NCI-H1092 treated with DMSO at 0.1 percent for 48 hours (cell line): ENCODE measurements at regions not wholly inside any gene's neighbourhood (a gene's known extent, or its start where the extent isn't known, plus 50 kb on each side); places are given as distances from the start of the nearest gene placed in this dataset.

Experiments used
- DNase-seq: peaks from one replicate; lab custom pipeline; 2025; lab: John Stamatoyannopoulos, UW

- no peak for DNase-seq
Measured at GRCh38 chr18:29547626-29548025, 1370.7 kb upstream of the CDH2 start.

GRCh38 chr18:29540548-29540947, 1363.6 kb upstream of the CDH2 start:
- DNase-seq = no peak

- no peak for DNase-seq
Measured at GRCh38 chr18:29531746-29532145, 1354.8 kb upstream of the CDH2 start.

GRCh38 chr18:29523371-29523770, 1346.4 kb upstream of the CDH2 start:
- DNase-seq = no peak

- DNase-seq = no peak
Measured at GRCh38 chr18:29512761-29513160, 1335.8 kb upstream of the CDH2 start.

DNA sequence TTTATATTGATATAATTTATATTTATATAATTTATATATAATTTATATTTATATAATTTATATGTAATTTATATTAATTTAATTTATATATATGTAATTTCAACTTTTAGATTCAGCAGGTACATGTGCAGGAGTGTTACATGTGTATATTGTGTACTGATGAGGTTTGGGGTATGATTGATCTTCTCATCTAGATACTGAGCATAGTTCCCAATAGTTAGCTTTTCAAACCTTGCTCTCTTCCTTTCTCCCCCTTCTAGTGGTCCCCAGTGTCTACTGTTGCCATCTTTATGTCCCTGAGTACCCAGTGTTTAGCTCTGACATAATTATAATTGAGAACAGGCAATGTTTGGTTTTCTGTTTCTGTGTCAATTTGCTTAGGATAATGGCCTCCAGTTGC, 1335.3 kb upstream of the CDH2 start:
- peak; percentile 13 for DNase-seq

DNA sequence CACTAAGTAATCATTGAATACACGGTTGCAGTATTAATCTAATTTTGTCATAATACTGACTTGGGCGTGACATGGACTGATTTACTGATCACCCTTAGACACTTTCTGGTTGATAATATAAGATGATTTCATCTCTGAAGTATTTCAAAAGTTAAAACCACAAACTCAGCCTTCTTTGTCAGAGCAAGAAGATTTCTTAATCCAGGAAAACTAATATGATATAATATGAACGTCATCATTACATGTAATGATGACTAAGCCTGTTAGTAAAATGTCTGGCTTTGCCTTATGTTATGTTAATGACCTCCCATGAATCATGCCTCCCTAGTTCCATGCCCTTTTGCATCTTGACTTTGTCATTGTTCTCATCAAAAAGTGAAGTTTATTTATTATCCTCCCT, 1325.0 kb upstream of the CDH2 start:
- no peak for DNase-seq

DNA sequence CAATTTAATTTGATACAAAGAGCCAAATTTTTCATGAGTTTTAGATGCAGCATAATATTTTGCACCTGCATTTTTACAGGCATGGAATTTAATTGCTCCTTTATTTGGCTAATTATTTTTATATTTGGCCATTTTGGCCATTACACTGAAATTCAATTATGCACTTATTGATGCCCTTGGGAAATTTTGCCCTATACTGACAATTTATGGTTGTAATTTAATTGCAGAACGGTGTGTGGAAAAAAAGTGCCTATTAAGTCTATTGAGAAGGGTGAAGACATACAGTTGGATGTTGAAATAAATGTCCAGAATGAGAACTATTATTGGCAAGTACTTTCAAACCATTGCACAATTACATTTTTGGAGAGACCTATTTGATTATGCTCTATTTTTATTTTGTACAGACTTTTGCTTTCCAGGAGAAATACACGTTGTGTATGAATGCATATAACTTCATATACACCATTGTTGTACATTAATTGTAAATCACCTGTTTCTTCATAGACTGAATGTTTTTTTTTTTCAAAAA, 1319.3 kb upstream of the CDH2 start:
- peak; percentile 33 for DNase-seq

DNA sequence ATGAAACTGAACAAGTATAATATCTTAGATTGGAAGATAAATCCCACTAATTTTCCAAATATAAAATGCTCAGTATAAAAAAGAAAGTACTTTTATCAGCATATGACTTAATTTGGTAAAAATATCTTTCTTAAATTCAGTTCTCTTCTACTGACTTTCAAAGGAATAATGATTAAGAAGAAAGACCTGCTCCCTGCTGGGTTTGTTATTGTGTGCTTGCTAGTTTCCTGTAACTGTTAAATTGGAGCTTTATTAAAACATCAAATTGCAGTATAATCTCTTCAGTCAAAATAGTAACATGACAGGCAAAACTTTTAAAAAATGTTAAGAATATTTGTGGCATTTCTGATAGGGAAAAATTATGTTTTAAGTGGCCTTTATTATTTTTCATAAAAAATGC, 1317.4 kb upstream of the CDH2 start:
- no peak for DNase-seq

DNA sequence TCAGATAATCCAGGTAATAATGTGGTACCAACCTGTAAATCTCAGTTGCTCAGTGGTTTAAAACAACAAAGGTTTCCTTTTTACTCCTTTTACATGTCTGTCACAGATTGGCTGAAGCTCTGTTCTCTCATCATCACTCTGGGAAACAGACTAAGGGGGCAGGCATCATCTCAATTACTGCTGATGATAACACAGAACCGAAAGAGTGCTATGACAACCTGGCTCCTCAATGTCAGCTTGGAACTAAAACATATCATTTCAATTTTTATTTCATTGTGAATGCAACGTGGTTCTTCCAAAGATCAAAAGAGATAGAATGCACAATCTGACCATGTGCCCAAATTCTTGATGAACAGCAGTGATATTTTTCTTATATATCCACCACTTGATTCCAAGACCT, 1315.0 kb upstream of the CDH2 start:
- DNase-seq = no peak

DNA sequence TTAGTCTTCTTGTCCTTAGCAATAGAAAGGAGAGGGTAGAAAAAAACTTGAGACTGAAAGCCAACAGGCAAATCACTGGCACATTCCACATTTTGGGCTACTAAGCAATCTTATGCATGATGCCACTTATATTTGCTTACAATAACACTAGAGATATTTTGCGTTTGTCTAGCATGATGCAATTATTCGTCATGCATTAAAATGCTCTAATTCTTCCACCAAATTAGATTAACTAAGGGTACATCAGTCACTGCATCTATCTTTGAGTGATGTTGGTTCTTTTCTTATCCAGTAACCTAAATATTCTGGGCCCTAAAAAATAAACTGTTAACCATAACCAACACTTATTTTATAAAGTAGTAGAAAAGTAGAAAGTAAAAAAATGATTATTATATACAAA, 1311.7 kb upstream of the CDH2 start:
- no peak for DNase-seq

GRCh38 chr18:29465526-29465925, 1288.6 kb upstream of the CDH2 start:
- DNase-seq = no peak

DNA sequence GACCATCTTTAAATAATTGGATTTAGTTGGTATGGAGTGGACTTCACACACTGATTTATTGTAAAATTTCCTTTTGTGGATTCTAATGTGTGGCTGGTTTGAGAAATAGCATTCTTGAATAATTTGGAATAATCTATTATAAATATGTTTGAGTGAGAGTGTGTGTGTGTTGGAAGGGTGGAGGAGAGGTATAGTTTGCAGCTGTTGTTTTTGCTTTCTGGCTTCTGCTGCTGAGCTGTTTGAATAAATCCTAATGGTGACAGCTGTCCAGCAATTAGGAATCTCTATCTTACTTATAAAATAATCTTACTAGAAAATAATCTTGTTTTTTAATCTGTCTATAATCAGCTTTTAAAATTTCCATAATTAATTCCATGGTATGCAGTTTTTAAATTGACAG, 1283.0 kb upstream of the CDH2 start:
- DNase-seq = peak; percentile 23

DNA sequence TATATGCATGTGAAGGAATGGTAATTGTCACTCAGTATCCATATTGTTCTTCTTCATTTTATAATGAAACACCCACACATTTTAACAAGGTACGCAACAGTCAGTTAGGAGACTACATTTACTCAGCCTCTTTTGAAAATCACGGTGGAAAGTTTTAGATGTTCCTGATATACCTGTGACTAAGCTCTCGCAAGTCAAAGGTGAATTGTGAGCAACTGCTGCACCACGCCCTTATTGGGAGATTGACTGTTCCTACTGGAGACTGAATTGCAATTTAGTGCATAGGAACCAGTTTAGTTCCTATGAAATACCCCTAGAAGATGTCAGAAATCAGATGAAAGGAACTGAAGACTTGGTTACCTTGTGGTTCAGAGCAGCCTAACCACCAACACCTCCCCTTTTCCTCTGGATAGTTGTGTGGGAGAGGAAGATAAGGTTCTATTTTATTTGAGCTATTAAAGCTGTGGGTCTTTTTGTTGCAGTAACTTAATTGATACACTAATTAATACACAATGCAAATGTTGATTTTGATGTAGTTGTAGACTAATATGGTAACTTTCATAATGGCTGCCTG, 1280.5 kb upstream of the CDH2 start:
- no peak for DNase-seq

GRCh38 chr18:29449424-29449823, 1272.5 kb upstream of the CDH2 start:
- DNase-seq = no peak

DNA sequence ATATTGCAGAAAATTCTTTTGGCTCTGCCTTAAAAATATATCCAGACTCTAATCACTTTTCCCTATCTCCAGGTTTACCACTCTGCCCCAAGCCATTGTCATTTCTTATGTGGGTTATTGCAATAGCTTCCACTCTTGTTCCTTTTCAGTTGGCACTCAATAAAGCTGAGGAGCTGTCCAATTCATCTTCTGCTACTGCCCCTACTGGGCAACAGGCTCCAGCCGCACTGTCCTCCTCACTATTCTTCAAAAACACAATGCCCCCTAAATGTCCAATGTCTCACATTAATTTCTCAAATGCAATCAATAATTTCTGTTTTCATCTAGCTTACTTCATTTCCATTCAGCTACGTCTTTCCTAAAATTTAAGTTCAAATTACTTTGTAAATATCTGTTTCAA, 1262.5 kb upstream of the CDH2 start:
- DNase-seq = no peak

DNA sequence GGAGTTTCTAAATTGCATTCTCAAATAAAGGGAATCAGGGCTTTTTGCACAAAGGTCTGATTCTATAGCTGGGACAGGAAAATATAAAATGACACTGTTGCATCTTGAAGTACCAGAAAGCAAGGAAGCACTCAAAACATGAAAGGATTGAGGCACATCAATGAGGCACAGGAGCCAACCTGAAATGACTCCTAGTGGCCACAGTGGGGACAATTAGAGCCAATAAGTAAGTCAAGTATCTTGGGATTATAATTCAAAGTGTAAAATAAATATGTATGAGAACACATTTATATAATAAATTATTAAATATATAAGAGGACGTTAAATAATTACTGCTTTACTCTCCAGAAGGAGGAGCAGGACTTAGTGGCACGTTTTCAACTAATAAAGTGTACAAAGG, 1259.5 kb upstream of the CDH2 start:
- no peak for DNase-seq

DNA sequence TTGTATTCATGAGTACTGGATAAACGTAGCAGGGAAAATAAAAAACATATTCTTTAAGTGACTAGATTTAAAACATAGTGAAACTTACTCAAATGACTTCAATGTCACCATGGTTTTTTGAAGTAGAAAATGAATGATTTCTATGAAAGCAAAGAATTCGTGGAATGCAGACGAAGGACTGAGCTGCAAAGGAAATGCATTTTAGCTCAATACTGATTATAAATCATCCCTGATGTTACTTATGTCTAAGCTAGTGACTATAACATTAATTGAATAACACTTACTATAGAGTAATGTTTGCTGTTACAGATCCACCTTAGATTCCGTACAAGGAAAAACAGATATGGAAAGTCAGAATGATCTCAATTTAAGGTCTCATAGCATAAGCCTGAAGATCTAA, 1257.7 kb upstream of the CDH2 start:
- DNase-seq = no peak

DNA sequence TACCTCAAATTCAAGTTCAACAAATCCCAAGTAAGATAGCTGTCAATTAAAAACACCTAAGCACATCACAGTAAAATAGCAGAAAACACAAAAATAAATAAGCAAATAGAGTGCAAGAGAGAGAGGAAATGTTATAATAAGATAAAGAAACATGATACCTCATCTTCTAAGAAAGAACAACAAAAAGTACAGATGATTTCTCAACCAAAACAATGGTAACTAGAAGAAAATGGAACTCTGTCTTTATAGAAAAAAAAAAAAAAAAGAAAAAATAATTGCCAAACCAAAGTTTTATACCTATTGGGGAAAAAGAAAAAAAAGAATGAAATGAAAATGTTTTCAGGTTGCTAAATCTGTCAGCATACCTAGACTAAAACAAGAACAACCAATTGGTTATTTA, 1253.5 kb upstream of the CDH2 start:
- DNase-seq = no peak

- no peak for DNase-seq
Measured at GRCh38 chr18:29418136-29418535, 1241.2 kb upstream of the CDH2 start.

- no peak for DNase-seq
Measured at GRCh38 chr18:29406996-29407395, 1230.1 kb upstream of the CDH2 start.

DNA sequence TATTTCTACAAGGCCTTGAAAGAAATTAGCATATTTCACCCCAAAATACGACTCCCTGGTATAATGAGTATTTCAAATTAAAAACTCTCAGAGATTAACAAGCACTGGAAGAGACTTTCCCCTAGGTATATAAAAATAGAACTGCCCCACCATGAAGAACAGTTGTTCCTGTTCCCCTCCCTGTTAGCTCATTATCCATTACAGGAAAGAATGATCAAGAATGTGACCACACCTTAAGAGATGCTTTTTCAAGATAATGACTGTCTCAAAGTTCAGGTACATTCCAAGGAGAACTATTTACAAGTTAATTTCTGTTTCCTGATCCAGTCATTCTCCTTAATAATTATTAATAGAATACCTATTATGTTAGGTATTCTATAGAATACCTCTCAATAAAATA, 1220.6 kb upstream of the CDH2 start:
- DNase-seq = no peak

GRCh38 chr18:29383311-29384273, 1206.7 kb upstream of the CDH2 start:
- no peak for DNase-seq
